IPS-18a (cell line): ENCODE measurements at regions not wholly inside any gene's neighbourhood (a gene's known extent, or its start where the extent isn't known, plus 50 kb on each side); places are given as distances from the start of the nearest gene placed in this dataset.
"Not testable (repeated sequence)": the region's sequence is repeated elsewhere in the genome, so short reads cannot be mapped to it uniquely, and the experiment has no call there.

ENCODE experiments used
- H3K27ac ChIP-seq: one replicate; pipeline ENCODE4 v1.5.1; 2013; ENCODE audit warnings: low read length
- H3K27me3 ChIP-seq: one replicate; pipeline ENCODE4 v1.6.1; 2013; ENCODE audit warnings: mild to moderate bottlenecking, low read length; ENCODE audit not compliant: control insufficient read depth, insufficient read depth
- H3K36me3 ChIP-seq: one replicate; pipeline ENCODE4 v1.6.1; 2013; ENCODE audit warnings: low read depth, low read length; ENCODE audit not compliant: control insufficient read depth
- H3K4me1 ChIP-seq: one replicate; pipeline ENCODE4 v1.6.1; 2013; ENCODE audit warnings: low read depth, low read length; ENCODE audit not compliant: control insufficient read depth
- H3K4me3 ChIP-seq: one replicate; pipeline ENCODE4 v1.5.1; 2013; ENCODE audit warnings: low read length
- H3K9ac ChIP-seq: one replicate; pipeline ENCODE4 v1.6.1; 2013; ENCODE audit warnings: mild to moderate bottlenecking, low read length, moderate library complexity
- H3K9me3 ChIP-seq: one replicate; pipeline ENCODE4 v1.6.1; 2013; ENCODE audit warnings: low read depth, low read length; ENCODE audit not compliant: control insufficient read depth

GRCh38 chr9:16299368-16299767 is 571.1 kb downstream of the BNC2 start:
- not testable (repeated sequence) for H3K4me3 ChIP-seq, H3K9ac ChIP-seq, H3K27ac ChIP-seq

GRCh38 chr9:16303506-16303905 is 567.0 kb downstream of the BNC2 start:
- Histone ChIP-seq H3K27me3 (no peaks in the 10 kb centered on the region), H3K4me1 (no peaks in the 10 kb centered on the region), H3K36me3 (no peaks in the 10 kb centered on the region), H3K9ac (no peak overlapping the region), H3K9me3 (no peaks in the 10 kb centered on the region), H3K27ac (no peak overlapping the region), H3K4me3 (no peak overlapping the region)

More at GRCh38 chr9:16299368-16299767, 571.1 kb downstream of the BNC2 start:
- not testable (repeated sequence) for H3K27me3 ChIP-seq, H3K4me1 ChIP-seq, H3K9me3 ChIP-seq, H3K36me3 ChIP-seq

GRCh38 chr9:16304301-16304700 is 566.2 kb downstream of the BNC2 start:
- Histone ChIP-seq H3K9me3 (no peaks in the 10 kb centered on the region), H3K9ac (no peak overlapping the region), H3K27me3 (no peaks in the 10 kb centered on the region), H3K4me1 (no peaks in the 10 kb centered on the region), H3K36me3 (no peaks in the 10 kb centered on the region), H3K4me3 (no peak overlapping the region), H3K27ac (no peak overlapping the region)

- Histone ChIP-seq H3K27me3 (no peaks in the 10 kb centered on the region), H3K9ac (no peak overlapping the region), H3K4me1 (no peaks in the 10 kb centered on the region), H3K9me3 (no peaks in the 10 kb centered on the region), H3K36me3 (no peaks in the 10 kb centered on the region), H3K27ac (no peak overlapping the region), H3K4me3 (no peak overlapping the region)
These were observed 563.9 kb downstream of the BNC2 start for GRCh38 chr9:16306586-16306985.

- no peaks in the 10 kb centered on the region for H3K4me1 ChIP-seq
- no peak overlapping the region for H3K9ac ChIP-seq
- H3K9me3 ChIP-seq, result no peaks in the 10 kb centered on the region
- no peaks in the 10 kb centered on the region for H3K36me3 ChIP-seq
- H3K4me3 ChIP-seq, result no peak overlapping the region
- no peaks in the 10 kb centered on the region for H3K27me3 ChIP-seq
- no peak overlapping the region for H3K27ac ChIP-seq
These were observed 562.8 kb downstream of the BNC2 start for GRCh38 chr9:16307626-16308195.

GRCh38 chr9:16308645-16309044 is 561.8 kb downstream of the BNC2 start:
- no peaks in the 10 kb centered on the region for H3K4me1 ChIP-seq
- H3K4me3 ChIP-seq, result no peak overlapping the region
- no peak overlapping the region for H3K9ac ChIP-seq
- H3K27me3 ChIP-seq, result no peaks in the 10 kb centered on the region
- no peak overlapping the region for H3K27ac ChIP-seq
- no peaks in the 10 kb centered on the region for H3K9me3 ChIP-seq
- H3K36me3 ChIP-seq, result no peaks in the 10 kb centered on the region

- no peak overlapping the region for H3K9ac ChIP-seq
- H3K4me1 ChIP-seq, result no peaks in the 10 kb centered on the region
- no peak overlapping the region for H3K4me3 ChIP-seq
- H3K27ac ChIP-seq, result no peak overlapping the region
- H3K27me3 ChIP-seq, result no peaks in the 10 kb centered on the region
- H3K36me3 ChIP-seq, result no peaks in the 10 kb centered on the region
- no peaks in the 10 kb centered on the region for H3K9me3 ChIP-seq
These were observed 561.4 kb downstream of the BNC2 start for GRCh38 chr9:16309082-16309468.

- Histone ChIP-seq H3K9me3 (no peaks in the 10 kb centered on the region), H3K36me3 (no peaks in the 10 kb centered on the region), H3K27ac (no peak overlapping the region), H3K9ac (no peak overlapping the region), H3K4me3 (no peak overlapping the region), H3K27me3 (no peaks in the 10 kb centered on the region), H3K4me1 (no peaks in the 10 kb centered on the region)
These were observed 560.8 kb downstream of the BNC2 start for GRCh38 chr9:16309469-16310271.

- no peaks in the 10 kb centered on the region for H3K36me3 ChIP-seq
- no peak overlapping the region for H3K27ac ChIP-seq
- no peaks in the 10 kb centered on the region for H3K4me1 ChIP-seq
- no peak overlapping the region for H3K9ac ChIP-seq
- no peaks in the 10 kb centered on the region for H3K9me3 ChIP-seq
- no peak overlapping the region for H3K4me3 ChIP-seq
- no peaks in the 10 kb centered on the region for H3K27me3 ChIP-seq
These were observed 560.0 kb downstream of the BNC2 start for GRCh38 chr9:16310278-16311110.

GRCh38 chr9:16312116-16312515 is 558.4 kb downstream of the BNC2 start:
- no peaks in the 10 kb centered on the region for H3K27me3 ChIP-seq
- H3K9ac ChIP-seq, result no peak overlapping the region
- H3K4me3 ChIP-seq, result no peak overlapping the region
- no peaks in the 10 kb centered on the region for H3K4me1 ChIP-seq
- H3K27ac ChIP-seq, result no peak overlapping the region
- H3K36me3 ChIP-seq, result no peaks in the 10 kb centered on the region
- H3K9me3 ChIP-seq, result no peaks in the 10 kb centered on the region

GRCh38 chr9:16312962-16313546 is 557.4 kb downstream of the BNC2 start:
- Histone ChIP-seq H3K27ac (no peak overlapping the region), H3K27me3 (no peaks in the 10 kb centered on the region), H3K9me3 (no peaks in the 10 kb centered on the region), H3K4me3 (no peak overlapping the region), H3K36me3 (no peaks in the 10 kb centered on the region), H3K9ac (no peak overlapping the region), H3K4me1 (no peaks in the 10 kb centered on the region)
